HUES64 (cell line): ENCODE measurements at regions not wholly inside any gene's neighbourhood (a gene's known extent, or its start where the extent isn't known, plus 50 kb on each side); places are given as distances from the start of the nearest gene placed in this dataset.

ENCODE experiments used
- H3K27ac ChIP-seq: 2 replicates; pipeline ENCODE4 v1.7.0; 2013; ENCODE audit warnings: low read depth, low read length, inconsistent platforms
- H3K27me3 ChIP-seq: 2 replicates; pipeline ENCODE4 v1.6.1; 2013; ENCODE audit warnings: mild to moderate bottlenecking, low read length; ENCODE audit not compliant: insufficient read depth
- H3K36me3 ChIP-seq: 2 replicates; pipeline ENCODE4 v1.6.1; 2013; ENCODE audit warnings: mild to moderate bottlenecking, low read length; ENCODE audit not compliant: insufficient read depth
- H3K4me1 ChIP-seq: 2 replicates; pipeline ENCODE4 v1.6.1; 2013; ENCODE audit warnings: mild to moderate bottlenecking, low read length, moderate library complexity; ENCODE audit not compliant: insufficient read depth
- H3K4me3 ChIP-seq: 2 replicates; pipeline ENCODE4 v1.5.1; 2013; ENCODE audit warnings: mild to moderate bottlenecking, low read length, moderate library complexity
- H3K9ac ChIP-seq: 2 replicates; pipeline ENCODE4 v1.6.1; 2013; ENCODE audit warnings: mild to moderate bottlenecking, low read depth, low read length
- H3K9me3 ChIP-seq: 2 replicates; pipeline ENCODE4 v1.6.1; 2013; ENCODE audit warnings: low read depth, low read length; ENCODE audit not compliant: insufficient read depth
- WGBS: fragments of 150-250, 120-280 bp; methylation state at CpG from one replicate; pipeline ENCODE4 v1.1.7; 2013; ENCODE audit warnings: missing lambda C conversion rate; 5-methylcytosine and 5-hydroxymethylcytosine counted together

DNA sequence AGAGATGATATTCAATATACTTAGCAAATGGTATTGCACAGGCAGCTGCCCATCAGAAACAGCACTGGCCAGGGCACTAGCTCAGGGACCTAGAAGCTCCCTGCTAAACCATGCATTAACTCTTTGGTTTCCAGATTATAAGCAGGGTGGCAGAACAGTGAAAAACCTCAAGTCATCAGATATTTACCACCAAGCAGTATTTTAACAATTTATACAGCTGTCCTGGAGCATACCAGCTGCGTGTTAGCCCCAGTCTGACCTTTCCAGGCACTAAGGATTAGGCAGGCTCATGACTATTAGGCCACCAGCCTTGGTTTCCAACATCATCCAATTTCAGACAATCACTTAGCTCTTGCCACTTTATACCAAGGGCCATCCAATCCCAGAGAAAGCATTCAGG is 326.5 kb downstream of the CAAP1 start:
- WGBS: 95% methylated on average over 1 of the region's 1 CpG
- no peaks in the 10 kb centered on the region for H3K27me3 ChIP-seq
- no peak overlapping the region for H3K27ac ChIP-seq
- no peaks in the 10 kb centered on the region for H3K36me3 ChIP-seq
- no peak overlapping the region for H3K9ac ChIP-seq
- H3K4me1 ChIP-seq: no peaks in the 10 kb centered on the region
- H3K9me3 ChIP-seq: no peaks in the 10 kb centered on the region
- no peak overlapping the region for H3K4me3 ChIP-seq

- Histone ChIP-seq H3K4me3 (no peak overlapping the region), H3K9me3 (no peaks in the 10 kb centered on the region), H3K36me3 (no peaks in the 10 kb centered on the region), H3K27ac (no peak overlapping the region), H3K27me3 (no peaks in the 10 kb centered on the region), H3K9ac (no peak overlapping the region), H3K4me1 (no peaks in the 10 kb centered on the region)
- 92% methylated on average over 1 of the region's 2 CpGs for WGBS
Measured at GRCh38 chr9:26565118-26565517, 327.5 kb downstream of the CAAP1 start.

DNA sequence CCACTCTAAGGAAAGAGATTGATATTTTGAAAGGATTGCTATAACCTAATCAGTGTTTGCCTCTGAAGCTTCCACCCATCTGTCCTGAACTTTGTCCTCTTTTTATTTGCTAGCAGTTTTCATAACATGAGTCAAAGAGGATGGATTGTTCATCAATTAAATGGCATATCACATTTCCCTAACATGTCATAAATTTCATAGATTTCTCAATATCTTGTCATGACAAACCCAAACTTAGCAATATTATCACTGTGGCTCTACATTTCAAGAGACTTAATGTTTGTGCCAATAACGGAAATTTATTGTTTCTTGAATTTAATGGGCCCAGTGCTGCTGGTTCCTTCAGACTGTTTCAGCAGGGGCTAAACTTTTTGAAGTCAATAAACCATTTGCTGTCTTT is 330.3 kb downstream of the CAAP1 start:
- Histone ChIP-seq H3K4me1 (no peaks in the 10 kb centered on the region), H3K27me3 (no peaks in the 10 kb centered on the region), H3K36me3 (no peaks in the 10 kb centered on the region), H3K27ac (no peak overlapping the region), H3K9ac (no peak overlapping the region), H3K9me3 (no peaks in the 10 kb centered on the region), H3K4me3 (no peak overlapping the region)
- 96% methylated on average over 1 of the region's 1 CpG for WGBS

DNA sequence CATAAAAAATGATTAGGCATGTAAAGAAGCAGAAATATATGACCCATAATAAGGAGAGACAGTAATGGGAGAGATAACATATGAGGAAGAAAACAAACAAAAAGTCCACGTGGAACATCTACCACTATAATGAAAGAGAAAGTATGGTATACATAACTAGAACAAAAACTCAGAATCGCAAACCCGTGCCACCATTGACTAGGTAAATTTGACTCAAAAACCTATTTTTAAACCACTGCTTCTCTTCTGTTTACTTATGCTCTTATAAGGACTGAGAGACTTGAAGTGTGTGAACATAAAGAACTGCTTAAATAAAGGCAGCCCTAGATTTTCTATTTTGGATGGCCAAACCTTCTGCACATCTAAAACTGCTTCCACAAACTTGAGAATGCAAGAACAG is 330.7 kb downstream of the CAAP1 start:
- H3K9me3 ChIP-seq: no peaks in the 10 kb centered on the region
- no peaks in the 10 kb centered on the region for H3K4me1 ChIP-seq
- H3K27me3 ChIP-seq: no peaks in the 10 kb centered on the region
- no peaks in the 10 kb centered on the region for H3K36me3 ChIP-seq
- H3K4me3 ChIP-seq: no peak overlapping the region
- H3K27ac ChIP-seq: no peak overlapping the region
- H3K9ac ChIP-seq: no peak overlapping the region
- WGBS: no CpG with 5 or more reads among the region's 3 CpGs

GRCh38 chr9:26559506-26559905 is 333.1 kb downstream of the CAAP1 start:
- Histone ChIP-seq H3K9ac (no peak overlapping the region), H3K27ac (no peak overlapping the region), H3K9me3 (no peaks in the 10 kb centered on the region), H3K4me1 (no peaks in the 10 kb centered on the region), H3K27me3 (no peaks in the 10 kb centered on the region), H3K4me3 (no peak overlapping the region), H3K36me3 (no peaks in the 10 kb centered on the region)
- WGBS: 94% methylated on average over 3 of the region's 3 CpGs

DNA sequence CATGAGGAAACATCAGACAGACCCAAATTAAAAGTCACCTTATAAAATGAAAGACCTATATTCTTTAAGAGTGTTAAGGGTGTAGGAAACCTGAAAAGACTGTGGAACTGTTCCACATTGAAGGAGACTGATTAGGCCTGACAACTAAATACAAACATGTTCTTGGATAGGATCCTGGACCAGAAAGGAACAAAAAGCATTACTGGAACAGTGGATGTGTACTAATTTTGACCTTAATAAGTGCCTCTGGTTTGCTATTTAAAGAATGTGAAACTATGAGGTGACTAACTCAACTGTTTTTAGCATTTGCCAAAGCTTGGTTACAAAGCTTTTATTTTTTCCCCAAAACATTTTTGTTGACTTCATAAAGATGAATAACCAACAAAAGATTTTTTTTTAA is 340.6 kb downstream of the CAAP1 start:
- H3K9me3 ChIP-seq: no peaks in the 10 kb centered on the region
- H3K9ac ChIP-seq: no peak overlapping the region
- no peaks in the 10 kb centered on the region for H3K36me3 ChIP-seq
- H3K4me1 ChIP-seq: peaks cover 3% of the 10 kb centered on the region; the same call in 1 of the 2 replicates
- no peak overlapping the region for H3K4me3 ChIP-seq
- H3K27me3 ChIP-seq: no peaks in the 10 kb centered on the region
- H3K27ac ChIP-seq: no peak overlapping the region

DNA sequence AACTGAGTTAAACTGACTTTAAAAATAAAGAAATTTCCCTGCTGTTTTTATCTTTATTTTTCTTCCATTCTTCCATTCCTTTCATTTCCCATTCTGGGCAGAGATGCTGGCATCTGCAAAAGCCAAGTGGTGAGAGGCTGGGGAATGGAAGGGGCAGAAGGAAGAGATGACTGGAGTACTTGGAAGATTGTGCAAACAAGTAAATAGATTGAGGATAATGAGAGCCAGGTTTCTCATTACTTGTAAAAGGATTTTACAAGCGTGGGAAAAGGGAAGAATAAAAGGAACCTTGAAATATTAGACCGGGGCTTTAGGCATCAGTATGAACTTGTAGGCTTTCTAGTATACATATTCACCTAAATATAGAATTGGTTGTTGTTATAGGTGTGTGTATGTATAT is 341.2 kb downstream of the CAAP1 start:
- WGBS: 86% methylated on average over 2 of the region's 2 CpGs
- Histone ChIP-seq H3K36me3 (no peaks in the 10 kb centered on the region), H3K27ac (no peak overlapping the region), H3K9me3 (no peaks in the 10 kb centered on the region), H3K27me3 (no peaks in the 10 kb centered on the region), H3K4me3 (no peak overlapping the region), H3K9ac (no peak overlapping the region), H3K4me1 (peaks cover 3% of the 10 kb centered on the region; the same call in 1 of the 2 replicates)

- no peaks in the 10 kb centered on the region for H3K27me3 ChIP-seq
- no peak overlapping the region for H3K27ac ChIP-seq
- H3K4me3 ChIP-seq: no peak overlapping the region
- peaks cover 3% of the 10 kb centered on the region; the same call in 1 of the 2 replicates for H3K4me1 ChIP-seq
- no peak overlapping the region for H3K9ac ChIP-seq
- H3K36me3 ChIP-seq: no peaks in the 10 kb centered on the region
- no peaks in the 10 kb centered on the region for H3K9me3 ChIP-seq
- 81% methylated on average over 2 of the region's 4 CpGs for WGBS
Measured at GRCh38 chr9:26548781-26549290, 343.8 kb downstream of the CAAP1 start.

DNA sequence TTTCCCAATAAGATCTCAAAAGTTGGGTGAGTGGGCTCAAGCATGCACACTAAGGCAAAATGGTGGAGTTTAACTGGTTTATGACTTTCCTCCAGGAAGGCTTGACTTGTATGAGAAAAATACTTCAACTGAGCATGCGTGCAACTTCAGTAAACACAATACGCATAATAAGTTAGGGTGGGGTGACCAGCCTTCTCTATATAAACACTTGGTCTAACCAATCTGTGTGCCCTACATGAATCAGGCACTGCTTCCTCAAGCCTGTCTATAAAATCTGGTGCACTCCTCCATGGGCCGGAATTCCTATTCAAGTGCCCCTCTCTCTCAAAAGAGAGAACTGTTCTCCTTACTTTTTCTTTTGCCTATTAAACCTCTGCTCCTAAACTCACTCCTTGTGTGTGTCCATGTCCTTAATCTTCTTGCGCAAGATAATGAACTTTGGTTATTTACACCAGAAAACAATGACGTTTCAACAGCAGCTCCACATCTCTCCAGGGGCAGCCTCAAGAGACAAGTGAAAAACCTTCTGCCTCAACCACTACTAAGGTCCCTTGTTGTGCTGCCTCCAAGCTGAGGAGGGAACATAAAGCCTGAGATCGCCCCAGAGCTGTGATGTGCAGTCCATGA is 352.6 kb downstream of the CAAP1 start:
- H3K4me3 ChIP-seq: no peak overlapping the region
- no peaks in the 10 kb centered on the region; the same call in 1 of the 2 replicates for H3K4me1 ChIP-seq
- WGBS: 97% methylated on average over 6 of the region's 6 CpGs
- H3K9me3 ChIP-seq: no peaks in the 10 kb centered on the region
- H3K9ac ChIP-seq: no peak overlapping the region
- H3K27me3 ChIP-seq: no peaks in the 10 kb centered on the region
- no peak overlapping the region for H3K27ac ChIP-seq
- no peaks in the 10 kb centered on the region for H3K36me3 ChIP-seq

DNA sequence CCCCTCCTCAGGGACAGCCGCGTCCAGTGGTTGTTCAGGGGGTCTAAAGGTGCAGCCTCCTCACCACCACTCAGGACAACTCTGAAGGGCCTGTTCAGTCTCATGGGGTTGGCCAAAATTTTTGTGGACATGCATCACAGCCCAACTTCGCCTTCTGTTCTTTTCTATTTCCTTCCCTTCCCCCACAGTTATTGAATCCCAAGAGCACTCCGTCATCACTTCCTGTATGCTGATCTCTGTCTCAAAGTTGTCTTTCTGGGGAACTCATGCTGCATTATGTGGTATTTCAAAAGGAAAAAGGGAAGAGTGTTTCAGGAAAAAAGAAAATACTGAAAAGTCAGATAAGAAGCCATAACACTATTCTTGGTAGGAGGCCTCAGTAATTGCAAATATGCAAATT is 355.4 kb downstream of the CAAP1 start:
- Histone ChIP-seq H3K27me3 (no peaks in the 10 kb centered on the region), H3K9ac (no peak overlapping the region), H3K9me3 (no peaks in the 10 kb centered on the region), H3K36me3 (no peaks in the 10 kb centered on the region), H3K4me3 (no peak overlapping the region), H3K27ac (no peak overlapping the region), H3K4me1 (no peaks in the 10 kb centered on the region; the same call in 1 of the 2 replicates)
- 92% methylated on average over 4 of the region's 4 CpGs for WGBS

DNA sequence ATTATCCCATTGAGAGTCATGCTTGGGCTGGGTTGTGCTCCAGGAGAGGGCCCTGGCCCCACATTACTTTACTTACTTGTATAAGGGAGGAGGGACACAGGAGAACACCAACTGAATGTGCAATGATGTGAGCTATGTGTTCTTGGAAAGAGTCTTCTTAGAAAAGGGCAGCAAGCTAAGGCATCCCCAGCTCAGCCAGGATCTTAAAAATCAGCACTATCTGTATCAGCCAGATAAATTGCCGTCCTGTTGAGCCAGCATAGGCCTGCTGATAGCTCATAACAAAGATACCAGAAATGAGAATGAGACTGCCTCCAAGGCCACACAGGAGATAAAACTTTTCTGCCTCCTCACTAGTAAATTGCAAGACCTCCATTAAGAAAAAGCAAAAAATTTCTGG is 357.5 kb downstream of the CAAP1 start:
- no peak overlapping the region for H3K9ac ChIP-seq
- H3K27me3 ChIP-seq: no peaks in the 10 kb centered on the region
- H3K4me3 ChIP-seq: no peak overlapping the region
- H3K9me3 ChIP-seq: no peaks in the 10 kb centered on the region
- H3K4me1 ChIP-seq: no peaks in the 10 kb centered on the region; the same call in 1 of the 2 replicates
- no peaks in the 10 kb centered on the region for H3K36me3 ChIP-seq
- 90% methylated on average over 1 of the region's 1 CpG for WGBS
- H3K27ac ChIP-seq: no peak overlapping the region

- Histone ChIP-seq H3K9ac (no peak overlapping the region), H3K4me1 (no peaks in the 10 kb centered on the region), H3K27ac (no peak overlapping the region), H3K4me3 (no peak overlapping the region), H3K36me3 (no peaks in the 10 kb centered on the region), H3K9me3 (no peaks in the 10 kb centered on the region), H3K27me3 (no peaks in the 10 kb centered on the region)
- whole genome bisulfite sequencing: 96% methylated on average over 2 of the region's 2 CpGs
Measured at GRCh38 chr9:26530841-26531240, 361.8 kb downstream of the CAAP1 start.
